D341Med (cell line): ENCODE measurements at regions not wholly inside any gene's neighbourhood (a gene's known extent, or its start where the extent isn't known, plus 50 kb on each side); places are given as distances from the start of the nearest gene placed in this dataset.

Experiments
- DNase-seq: peaks from one replicate; pipeline ENCODE4 v3.0.0; 2012; ENCODE audit warnings: low spot score

DNA sequence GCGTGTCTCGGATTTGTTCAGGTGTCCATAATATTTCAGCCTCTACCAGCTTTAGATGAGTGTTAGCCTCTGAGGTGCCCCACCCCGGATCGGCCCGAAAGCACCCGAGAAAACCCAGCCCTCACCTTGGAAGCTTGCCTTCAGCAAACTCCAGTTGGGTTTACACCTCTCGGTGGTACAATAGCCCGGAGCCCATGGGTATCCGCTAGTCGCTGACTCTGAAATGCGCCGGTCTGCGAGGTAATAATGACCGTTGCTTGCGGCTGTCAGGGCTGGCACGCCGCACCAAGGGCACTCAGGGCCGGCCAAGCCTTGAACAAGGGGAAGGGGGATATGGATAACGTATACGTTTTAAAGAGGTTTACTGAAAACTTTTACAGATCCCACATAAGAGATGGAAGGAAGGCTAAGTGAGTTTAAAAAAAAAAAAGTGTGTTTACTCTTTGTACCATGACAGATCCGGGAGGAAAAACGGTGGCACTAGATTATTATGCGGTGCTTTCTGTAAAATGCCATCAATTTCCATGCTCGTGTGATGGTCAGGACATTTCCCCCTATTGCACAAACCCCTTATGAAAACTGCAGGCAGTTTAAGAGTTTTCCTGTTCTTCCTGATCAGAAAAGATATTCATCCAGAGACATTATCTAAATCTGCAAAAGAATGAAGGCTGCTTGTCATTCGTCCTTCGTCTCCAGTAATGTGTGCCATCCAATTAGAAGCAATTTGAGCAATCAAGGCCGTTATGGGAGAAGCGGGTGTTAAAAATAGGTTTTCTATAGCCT, 124.2 kb downstream of the TMEM161B start:
- no peak for DNase-seq

- DNase-seq, result no peak
These were observed 124.9 kb downstream of the TMEM161B start for GRCh38 chr5:88143693-88144218.

- no peak for DNase-seq
These were observed 125.6 kb downstream of the TMEM161B start for GRCh38 chr5:88142886-88143692.

DNA sequence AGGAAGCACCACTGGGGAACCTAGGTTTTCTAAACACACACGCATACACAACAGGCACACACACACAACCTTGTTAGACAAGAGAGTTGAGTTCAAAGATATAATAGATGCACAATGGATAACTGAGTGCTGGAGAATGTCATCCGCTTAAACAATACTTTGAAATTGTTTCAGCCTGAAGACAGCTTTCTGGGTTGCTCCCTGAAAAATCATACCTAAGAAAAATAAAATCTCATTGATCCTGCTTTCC, 126.1 kb downstream of the TMEM161B start:
- no peak for DNase-seq

- peak; percentile 95 for DNase-seq
These were observed 127.5 kb downstream of the TMEM161B start for GRCh38 chr5:88140856-88141752.

DNA sequence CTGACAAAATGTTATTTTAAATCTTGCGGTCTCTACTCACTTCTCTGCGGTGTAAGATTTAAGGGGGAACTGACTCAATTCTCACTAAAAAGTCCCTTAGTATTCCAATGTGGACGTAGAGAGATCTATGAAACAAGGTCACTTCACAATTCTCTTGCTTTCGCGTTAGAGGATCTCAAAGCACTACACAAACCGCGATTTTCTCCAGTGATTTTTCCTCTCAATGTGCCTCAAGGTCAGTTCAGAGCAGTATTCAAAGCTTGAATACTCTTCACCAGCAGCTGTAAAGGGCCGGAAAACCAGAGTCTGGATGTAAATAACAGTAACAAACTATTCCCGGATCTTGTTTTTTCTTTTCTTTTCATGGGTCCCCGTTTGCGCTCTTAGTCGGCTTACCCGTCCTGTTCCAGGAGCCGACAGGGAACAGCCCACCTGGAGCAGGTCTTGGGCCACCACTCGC, 128.2 kb downstream of the TMEM161B start:
- DNase-seq, result no peak

DNA sequence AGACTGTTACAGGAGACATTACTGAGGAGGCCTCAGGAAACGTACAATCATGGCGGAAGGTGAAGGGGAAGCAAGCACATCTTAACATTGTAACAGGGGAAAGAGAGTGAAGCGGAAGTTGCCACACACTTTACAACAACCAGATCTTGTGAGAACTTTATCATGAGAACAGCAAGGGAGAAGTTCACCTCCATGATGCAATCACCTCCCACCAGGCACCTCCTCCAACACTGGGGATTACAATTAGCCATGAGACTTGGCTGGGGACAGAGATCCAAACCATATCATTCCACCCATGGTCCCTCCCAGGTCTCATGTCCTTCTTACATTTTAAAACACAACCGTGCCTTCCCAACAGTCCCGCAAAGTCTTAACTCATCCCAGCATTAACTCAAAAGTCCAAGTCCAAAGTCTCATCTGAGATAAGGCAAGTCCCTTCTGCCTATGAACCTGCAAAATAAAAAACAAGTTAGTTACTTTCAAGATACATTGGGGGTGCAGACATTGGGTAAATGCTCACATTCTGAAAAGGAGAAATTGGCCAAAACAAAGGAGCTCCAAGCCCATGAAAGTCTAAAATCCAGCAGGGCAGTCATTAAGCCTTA, 138.3 kb downstream of the TMEM161B start:
- no peak for DNase-seq

- DNase-seq, result no peak
These were observed 139.8 kb downstream of the TMEM161B start for GRCh38 chr5:88128813-88129212.

DNA sequence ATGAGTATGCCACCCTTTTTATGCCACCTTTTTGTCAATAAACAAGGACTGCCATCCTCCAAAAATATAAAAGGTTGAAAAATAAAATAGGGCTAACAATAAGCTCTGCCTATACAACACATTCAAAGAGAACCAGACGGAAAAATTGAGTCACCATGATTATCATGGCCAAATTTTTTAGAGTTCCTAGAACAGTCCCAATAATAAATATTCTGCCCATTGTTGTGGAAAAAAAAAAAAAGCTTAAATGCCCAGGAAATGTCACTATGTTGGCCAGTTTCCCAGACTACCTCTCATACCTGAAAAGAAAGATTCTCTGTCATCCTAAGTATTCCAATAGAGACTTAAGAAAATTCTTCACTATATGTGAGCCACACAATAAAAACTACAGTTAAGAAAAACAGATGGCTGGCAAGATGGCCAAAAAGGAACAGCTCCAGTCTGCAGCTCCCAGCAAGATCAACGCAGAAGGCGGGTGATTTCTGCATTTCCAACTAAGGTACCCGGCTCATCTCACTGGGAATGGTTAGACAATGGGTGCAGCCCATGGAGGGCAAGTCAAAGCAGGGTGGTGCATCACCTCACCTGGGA, 149.0 kb downstream of the TMEM161B start:
- no peak for DNase-seq

DNA sequence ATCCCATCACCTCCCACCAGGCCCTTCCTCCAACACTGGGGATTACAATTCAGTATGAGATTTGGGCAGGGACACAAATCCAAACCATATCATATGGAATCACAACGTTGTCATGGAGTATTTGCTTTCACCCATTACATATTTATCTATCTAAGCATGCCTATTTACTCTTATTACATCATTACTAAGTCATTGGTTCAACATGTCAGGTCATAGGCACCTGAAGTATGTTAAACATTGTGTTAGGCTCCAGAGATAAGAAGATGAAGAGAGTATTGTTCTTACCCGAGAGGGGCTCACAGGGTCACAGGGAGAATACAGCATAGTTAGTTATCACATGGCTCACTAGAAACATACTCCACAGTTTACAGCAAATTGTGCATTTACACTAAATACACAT, 150.5 kb downstream of the TMEM161B start:
- no peak for DNase-seq

DNA sequence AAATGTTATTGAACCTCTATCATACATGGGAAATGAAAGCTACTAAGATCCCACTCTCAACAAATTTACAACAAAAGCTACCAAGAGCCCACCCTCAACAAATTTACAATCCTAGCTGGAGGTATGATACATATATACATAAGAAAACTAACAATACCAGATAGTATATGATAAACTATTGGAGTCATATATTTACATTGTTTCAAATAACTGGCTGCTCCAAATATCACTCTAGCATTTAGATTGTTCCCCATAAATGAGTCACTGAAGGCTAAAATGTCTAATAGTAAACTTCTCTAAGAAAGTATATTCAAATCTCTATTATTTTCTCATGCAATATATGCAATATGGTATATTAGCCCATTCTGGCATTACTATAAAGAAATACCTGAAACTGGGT, 151.1 kb downstream of the TMEM161B start:
- DNase-seq, result no peak

- DNase-seq, result no peak
These were observed 152.2 kb downstream of the TMEM161B start for GRCh38 chr5:88116396-88116795.

- no peak for DNase-seq
These were observed 153.4 kb downstream of the TMEM161B start for GRCh38 chr5:88115211-88115610.

- no peak for DNase-seq
These were observed 155.2 kb downstream of the TMEM161B start for GRCh38 chr5:88113429-88113828.

DNA sequence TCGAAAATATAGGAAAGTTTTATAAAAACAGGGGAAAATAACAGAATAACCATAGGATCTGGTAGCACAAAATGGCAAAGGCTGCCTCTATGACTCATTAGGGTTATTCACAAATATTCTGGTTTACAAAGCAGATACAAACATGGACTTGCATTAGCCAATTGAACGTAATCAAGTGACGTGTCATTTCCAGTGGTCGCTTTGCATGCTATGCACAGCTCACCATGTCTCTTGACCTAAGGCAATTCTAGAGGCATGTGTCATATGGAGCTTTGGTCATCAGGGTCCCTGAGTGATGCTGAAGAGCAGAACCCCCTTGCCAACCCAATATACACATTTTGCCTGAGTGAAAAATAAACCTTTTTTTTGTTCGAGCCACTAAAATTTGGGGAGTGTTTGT, 158.8 kb downstream of the TMEM161B start:
- DNase-seq, result no peak

DNA sequence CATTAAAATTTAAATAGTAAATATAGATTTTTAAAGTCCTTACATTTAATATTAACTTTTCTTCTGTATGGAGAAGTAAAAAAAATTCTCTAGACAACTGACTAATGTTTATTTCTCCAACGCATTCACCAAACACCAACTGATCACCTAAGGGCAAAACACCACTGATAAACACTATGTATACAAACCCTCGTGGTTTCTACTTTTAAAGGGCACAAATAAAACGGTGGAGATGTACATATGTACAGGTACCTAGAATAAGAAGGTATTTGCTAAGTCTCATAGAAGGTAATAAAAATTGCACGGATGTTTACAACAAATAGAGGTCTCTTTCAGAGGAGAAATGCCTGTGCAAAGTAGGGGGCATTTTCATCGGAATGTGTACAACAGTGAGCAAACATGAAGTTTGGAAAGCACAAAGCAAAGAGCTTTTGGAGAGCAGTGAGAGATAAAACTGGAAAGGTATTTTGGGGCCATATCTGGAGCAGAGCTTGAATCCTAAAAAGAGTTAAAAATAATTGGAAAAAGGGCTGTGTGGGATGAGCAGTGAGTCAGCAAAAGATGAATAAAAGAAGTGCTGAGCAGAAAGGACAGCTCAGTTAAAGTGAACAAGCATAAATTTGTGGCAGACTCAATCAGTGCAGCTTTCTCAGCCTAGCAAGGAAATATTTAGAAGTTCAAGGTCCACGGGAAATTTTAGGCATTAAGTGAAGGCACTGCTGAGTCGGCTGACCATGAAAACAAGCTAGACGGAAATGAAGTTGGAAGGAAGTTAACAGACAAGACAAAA, 160.0 kb downstream of the TMEM161B start:
- DNase-seq, result no peak

DNA sequence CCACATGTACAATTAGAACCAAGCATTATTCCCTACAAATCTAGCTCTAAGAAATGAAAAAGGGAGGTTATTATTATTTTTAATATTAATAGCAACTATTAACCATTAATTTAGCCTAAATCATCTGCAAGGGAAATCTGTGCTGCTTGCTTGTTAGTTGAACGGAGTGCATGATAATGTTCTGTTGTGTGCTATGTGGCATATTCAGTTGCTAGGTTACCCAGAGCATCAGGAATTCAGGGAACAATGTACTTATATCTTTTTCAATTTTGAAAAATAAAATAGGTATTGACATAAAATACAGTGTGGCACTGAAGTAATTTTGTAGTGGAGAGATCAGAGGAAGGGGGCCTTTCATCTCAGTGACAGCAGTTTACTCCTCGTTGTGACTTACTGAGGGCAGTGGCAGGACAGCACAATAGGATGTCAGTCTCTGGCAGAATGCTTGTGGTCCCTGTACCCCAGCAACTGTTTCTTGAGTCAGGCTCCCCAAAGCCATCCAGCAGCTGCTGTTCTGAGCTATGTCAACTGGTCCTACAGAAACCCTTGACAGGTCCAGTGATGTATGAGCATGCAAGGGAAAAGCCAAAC, 173.6 kb downstream of the TMEM161B start:
- no peak for DNase-seq

DNA sequence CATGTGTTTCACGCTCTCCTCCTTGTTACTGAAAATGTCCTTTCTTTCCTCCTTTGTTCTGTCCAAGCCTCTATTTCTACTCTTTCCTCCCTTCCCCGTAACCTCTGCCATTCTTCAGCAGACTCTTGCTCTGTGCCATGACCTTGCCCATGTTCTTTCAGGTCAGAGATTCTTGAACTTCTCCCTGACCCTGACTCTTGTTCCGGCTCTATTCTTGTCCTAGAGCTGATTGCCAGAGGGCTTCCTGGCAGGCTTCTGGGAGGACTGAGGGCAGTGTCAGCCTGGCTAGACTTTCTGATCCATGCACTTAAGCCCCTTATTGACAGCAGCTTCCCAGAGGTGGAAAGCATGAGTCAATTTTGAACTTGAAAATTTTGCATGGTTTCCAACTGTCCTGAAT, 174.2 kb downstream of the TMEM161B start:
- no peak for DNase-seq

DNA sequence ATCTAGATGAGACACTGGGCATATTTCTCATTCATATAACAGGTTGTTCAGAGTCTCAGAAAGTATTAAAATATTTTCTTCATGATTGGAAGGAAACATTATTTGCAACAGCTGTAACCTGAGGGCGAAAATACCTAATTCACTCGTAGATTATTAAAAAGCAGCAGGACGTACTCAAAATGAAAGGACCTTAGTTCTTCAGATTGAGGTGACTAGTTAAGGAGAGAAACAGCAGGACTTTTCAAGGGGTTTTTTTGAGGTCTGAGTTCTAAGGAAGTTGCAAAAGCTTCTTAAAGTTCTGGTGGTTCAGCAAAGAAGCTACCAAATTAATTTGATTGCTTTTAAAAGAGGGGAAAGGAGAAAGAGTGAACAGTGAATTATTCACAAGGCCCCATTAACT, 174.9 kb downstream of the TMEM161B start:
- no peak for DNase-seq

DNA sequence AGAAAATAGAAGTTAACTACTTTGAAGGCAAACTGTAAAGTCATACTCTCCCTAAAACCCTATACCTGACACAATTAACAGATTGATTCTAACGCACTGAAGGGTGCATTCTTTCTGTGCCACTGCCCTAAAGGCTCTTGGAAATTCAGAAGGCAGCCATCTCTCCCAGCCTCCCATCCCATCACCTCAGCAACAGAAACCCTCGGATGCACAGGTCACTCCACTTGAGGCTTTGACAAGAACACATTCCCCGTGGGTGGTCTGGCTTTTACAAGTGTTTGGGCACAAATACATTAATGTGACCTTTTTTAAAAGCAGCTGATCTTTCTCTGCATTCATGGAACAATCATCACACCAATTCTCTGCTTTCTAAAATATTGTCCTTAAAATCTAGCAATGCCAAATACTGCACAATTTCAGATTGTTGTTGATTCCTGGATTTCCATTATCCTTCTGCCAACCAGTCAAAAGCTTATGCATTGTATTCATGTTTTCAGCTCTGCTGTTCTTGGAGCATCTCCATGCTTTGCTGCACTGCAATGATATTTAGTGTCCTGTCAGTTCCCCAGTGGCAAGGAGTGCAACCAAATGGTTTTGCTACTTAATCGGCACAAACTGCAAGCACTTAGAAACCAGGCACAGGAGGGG, 175.6 kb downstream of the TMEM161B start:
- DNase-seq, result no peak
